Renal cortical epithelial cell (primary cell): ENCODE measurements at regions not wholly inside any gene's neighbourhood (a gene's known extent, or its start where the extent isn't known, plus 50 kb on each side); places are given as distances from the start of the nearest gene placed in this dataset.
A peak's percentile ranks its signal among the peaks of the same experiment; 100 is the strongest.
"Not testable (repeated sequence)": the region's sequence is repeated elsewhere in the genome, so short reads cannot be mapped to it uniquely, and the experiment has no call there.

ENCODE experiments used
- DNase-seq: peaks from one replicate; pipeline ENCODE4 v3.0.0-alpha.2; 2011; ENCODE audit warnings: low read depth

- no peak for DNase-seq
These were observed 125.1 kb upstream of the FAM204A start for GRCh38 chr10:118467200-118467599.

- DNase-seq = no peak
These were observed 123.3 kb upstream of the FAM204A start for GRCh38 chr10:118465300-118465874.

DNA sequence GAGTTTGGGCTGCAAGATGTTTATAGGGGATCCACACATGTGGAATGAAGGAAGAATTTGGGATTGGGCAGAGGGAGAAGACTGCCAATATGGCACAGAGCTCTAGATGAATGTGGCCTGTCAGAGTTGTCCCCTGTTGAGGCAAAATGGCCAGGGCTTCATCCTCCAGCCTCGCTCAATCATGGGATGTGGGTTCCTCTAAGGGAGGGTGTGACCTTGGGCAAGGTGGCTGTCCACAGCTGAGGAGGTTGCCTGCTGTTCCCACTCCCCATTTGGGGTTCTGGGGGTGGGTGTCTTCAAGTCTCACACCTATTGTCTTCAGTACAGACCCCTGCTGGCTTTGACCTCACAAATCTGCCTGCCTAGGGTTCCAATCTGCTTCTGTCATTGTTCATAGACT, 121.6 kb upstream of the FAM204A start:
- no peak for DNase-seq

- DNase-seq = no peak
These were observed 120.3 kb upstream of the FAM204A start for GRCh38 chr10:118462401-118462800.

GRCh38 chr10:118459642-118460193, 117.6 kb upstream of the FAM204A start:
- peak; percentile 50 for DNase-seq

DNA sequence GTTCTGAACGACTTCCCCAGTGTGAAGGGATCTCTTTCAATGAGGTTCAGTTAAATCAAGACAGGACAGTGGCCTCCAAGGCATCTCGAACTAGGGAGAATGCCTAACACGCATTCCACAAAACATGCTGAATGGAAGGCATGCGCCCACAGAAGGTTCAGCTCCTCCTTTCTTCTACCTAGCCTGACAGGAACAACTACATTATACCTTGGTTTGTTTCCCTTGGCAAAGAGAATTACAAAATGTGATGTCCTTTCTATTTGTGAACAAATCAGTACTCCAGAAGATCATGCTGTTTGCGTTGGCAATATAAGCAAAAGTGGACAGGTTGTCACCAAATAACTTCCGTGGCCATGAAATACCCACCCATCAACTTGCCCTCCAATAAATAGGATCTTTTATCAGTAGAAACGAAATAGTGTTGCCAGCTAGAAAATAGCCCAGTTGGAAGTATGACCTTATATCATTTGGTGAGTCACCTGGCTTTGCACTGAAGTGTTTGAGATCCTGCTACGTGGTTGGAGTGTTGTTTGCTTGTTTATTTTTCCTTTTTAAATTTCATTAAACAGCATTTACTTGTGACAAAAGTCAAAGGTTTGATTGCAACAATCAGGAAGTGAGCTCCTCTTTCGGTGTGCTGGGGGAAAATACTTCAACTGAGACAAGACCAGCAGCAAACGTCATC, 117.0 kb upstream of the FAM204A start:
- DNase-seq = no peak

DNA sequence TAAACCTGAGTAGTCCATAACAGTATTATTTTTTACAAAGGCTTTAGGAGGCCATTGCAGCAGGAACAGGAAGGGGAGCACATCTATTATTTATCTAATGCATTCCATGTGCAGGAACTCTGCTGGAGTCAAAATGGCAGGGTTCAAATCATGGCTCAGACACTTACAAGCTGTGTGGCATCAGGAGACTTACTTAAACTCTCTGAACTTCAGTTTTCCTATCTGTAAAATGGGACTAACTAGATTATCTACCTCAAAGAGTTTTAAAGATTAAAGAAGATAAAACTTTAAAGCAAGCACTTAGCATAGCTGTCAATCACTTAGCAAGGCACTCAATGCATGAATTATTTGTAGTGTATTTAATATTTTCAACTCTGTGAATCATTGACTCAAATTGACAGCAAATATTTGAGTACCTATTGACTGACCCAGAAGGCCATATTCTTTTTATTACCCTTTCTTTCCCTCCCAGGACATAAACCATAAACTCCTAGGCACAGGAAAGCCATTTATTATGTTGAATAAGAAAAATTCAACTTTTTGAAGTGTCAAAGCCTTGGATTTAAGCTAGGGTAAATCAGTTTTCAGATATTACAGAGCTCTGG, 115.8 kb upstream of the FAM204A start:
- no peak for DNase-seq

GRCh38 chr10:118455181-118455695, 113.1 kb upstream of the FAM204A start:
- no peak for DNase-seq

GRCh38 chr10:118454211-118454610, 112.1 kb upstream of the FAM204A start:
- DNase-seq = no peak

GRCh38 chr10:118452098-118452497, 110.0 kb upstream of the FAM204A start:
- DNase-seq = no peak

GRCh38 chr10:118449521-118449920, 107.4 kb upstream of the FAM204A start:
- DNase-seq = no peak

- DNase-seq = no peak
These were observed 106.6 kb upstream of the FAM204A start for GRCh38 chr10:118448744-118449143.

- DNase-seq = no peak
These were observed 105.5 kb upstream of the FAM204A start for GRCh38 chr10:118447478-118448270.

- no peak for DNase-seq
These were observed 103.4 kb upstream of the FAM204A start for GRCh38 chr10:118445535-118445934.

- no peak for DNase-seq
These were observed 101.9 kb upstream of the FAM204A start for GRCh38 chr10:118444069-118444468.

DNA sequence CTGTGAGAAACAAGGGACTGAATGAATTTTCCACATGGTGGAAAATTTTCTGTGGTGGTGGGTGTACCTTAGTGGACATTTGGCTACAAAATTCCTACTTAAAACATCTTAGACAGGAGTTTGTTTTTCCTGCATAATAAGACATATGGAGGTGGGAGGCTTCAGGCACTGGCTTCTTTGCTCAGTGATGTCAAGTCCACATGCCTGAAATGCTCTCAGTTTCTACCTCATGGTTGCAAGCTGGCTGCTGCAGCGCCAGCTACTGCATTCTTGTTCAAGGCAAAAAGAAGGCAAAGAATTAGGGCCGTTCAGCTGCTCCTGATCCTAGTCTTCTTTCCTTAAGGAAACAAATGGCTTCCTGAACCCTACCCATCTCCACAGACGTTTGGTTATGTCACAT, 99.9 kb upstream of the FAM204A start:
- DNase-seq = no peak

- peak; percentile 34 for DNase-seq
These were observed 97.7 kb upstream of the FAM204A start for GRCh38 chr10:118439824-118440223.

- DNase-seq = no peak
These were observed 94.6 kb upstream of the FAM204A start for GRCh38 chr10:118436742-118437141.

DNA sequence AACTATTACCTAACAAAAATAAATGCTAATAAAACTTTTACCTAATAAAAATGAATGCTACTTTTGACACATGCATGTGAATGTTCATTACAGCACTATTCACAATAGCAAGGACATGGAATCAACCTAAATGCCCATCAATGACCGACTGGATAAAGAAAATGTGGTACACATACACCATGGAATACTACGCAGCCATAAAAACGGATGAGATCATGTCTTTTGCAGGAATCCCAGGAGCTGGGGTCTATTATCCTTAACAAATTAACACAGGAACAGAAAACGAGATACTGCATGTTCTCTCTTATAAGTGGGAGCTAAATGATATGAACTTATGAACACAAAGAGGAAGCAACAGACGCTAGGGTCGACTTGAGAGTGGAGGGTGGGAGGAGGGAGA, 88.1 kb upstream of the FAM204A start:
- DNase-seq = no peak

- DNase-seq = peak; percentile 85
These were observed 81.8 kb upstream of the FAM204A start for GRCh38 chr10:118423800-118424442.

- DNase-seq = no peak
These were observed 80.1 kb upstream of the FAM204A start for GRCh38 chr10:118422241-118422640.

GRCh38 chr10:118420049-118420448, 77.9 kb upstream of the FAM204A start:
- DNase-seq = not testable (repeated sequence)
